ENCODE measurements at regions not wholly inside any gene's neighbourhood (a gene's known extent, or its start where the extent isn't known, plus 50 kb on each side); places are given as distances from the start of the nearest gene placed in this dataset.

DNA sequence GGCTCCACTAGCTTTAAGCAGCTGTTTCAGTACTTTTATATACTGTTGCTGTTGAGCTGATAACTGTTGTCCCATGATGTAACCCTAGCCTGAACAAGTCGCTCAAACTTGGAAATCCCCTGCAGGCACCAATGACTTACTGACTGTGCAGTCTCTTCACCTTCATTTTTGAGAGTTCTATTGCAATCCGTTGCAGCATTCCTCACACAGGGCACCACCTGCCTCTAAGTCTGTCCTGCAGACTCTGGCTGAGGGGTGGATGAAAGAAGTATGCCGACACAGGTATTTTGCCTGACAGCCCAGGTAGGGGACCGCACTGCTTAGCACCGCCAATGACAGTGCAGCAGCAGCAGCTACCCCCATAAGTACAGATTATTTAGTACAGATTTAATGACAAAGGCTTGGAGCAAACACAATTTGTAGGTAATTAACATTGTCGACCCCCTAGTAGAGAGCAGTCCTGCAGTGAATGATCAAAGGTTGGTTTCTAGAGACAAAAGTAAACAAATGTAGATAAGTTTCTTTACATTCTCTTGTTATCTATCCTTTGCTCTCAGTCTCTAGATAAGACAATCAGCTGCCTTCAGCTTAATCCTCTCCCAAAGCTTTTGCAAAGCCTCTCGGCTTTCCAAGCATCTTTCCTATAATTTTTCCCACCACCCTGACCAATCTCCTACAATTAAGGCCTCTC lies 205.0 kb downstream of the PABPC4L start:
- no peaks in the 10 kb centered on the region for H3K36me3 Mint-ChIP-seq (ENCODE audit: low read depth)
- peaks cover 11% of the 10 kb centered on the region for H3K9me3 Mint-ChIP-seq
- no peaks in the 10 kb centered on the region for H3K27me3 Mint-ChIP-seq
- H3K27ac Mint-ChIP-seq = no peak overlapping the region
- no peaks in the 10 kb centered on the region for H3K4me1 Mint-ChIP-seq
- CTCF ChIA-PET = no interaction called here
- DNase-seq = no peak
- POLR2A ChIA-PET = no interaction called here
- H3K4me3 Mint-ChIP-seq = no peak overlapping the region

DNA sequence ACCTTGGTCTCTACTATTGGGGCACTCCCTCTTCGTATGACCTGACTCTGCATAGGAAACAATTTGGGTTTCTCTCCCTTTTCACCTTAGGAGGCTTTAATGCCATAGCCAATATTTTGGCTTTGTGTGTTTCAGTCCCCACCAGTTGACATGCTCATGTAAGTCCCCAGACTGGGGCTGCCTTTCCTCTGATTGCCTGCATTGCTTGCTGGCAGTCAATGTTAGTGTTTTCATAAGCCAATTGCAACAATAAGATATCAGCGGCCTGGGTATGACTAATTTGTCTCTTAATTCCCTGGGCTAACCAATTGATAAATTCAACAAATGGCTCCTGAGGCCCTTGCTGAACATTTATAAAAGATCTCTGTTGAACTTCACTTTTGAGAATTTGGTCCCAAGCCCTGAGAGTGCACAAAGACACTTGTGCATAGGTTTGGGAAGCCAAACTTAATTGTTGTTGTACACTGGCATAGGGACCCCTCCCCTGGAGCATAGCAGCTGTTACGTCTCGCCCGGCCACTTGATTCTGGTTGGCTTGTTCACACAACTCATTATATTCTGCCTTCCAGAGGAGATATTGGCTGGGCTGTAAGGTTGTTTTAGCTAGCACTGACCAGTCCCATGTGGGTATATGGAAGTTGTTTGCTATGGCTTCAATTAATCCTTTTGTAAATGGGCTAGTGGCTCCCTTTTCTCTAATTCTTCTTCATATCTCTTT lies 206.2 kb downstream of the PABPC4L start:
- Mint-ChIP-seq H3K27ac (no peak overlapping the region), H3K9me3 (peaks cover 17% of the 10 kb centered on the region), H3K36me3 (ENCODE audit: low read depth) (no peaks in the 10 kb centered on the region), H3K4me3 (no peak overlapping the region), H3K27me3 (no peaks in the 10 kb centered on the region), H3K4me1 (no peaks in the 10 kb centered on the region)
- no peak for DNase-seq
- POLR2A ChIA-PET = no interaction called here
- CTCF ChIA-PET = no interaction called here

DNA sequence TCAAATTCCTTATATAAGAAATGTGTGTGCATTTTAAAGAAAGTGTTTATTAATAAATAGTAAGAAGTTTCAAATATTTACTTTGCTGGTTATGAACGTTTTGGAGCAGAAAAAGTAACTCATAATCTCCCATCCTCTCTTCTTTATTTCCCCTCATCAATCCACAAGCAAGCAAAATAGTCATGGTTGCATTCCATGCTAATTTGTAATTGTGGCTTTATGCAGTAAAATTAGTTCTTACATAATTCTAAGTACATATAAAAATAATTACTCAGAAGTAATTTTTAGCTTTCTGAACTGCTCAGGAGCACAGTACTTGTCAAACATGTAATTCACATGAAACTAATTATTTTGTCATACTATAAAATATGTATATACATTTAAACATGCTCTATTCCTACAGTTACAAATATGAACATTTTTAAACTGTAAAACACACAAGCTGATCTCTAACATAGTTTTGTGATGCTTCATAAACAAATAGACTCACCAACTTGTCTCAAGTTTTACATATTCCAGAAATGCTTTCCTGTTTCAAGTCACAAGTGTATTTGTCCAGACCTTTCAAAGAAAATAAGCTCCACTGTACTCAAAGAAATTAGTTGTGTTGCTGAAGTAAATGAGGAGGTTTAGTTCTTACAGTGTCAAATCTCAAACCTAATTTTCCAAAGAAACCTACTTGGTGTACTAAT lies 218.9 kb downstream of the PABPC4L start:
- DNase-seq = no peak
- H3K27ac Mint-ChIP-seq = no peak overlapping the region
- H3K4me3 Mint-ChIP-seq = no peak overlapping the region
- no peaks in the 10 kb centered on the region for H3K36me3 Mint-ChIP-seq (ENCODE audit: low read depth)
- peaks cover under 1% of the 10 kb centered on the region for H3K9me3 Mint-ChIP-seq
- no peaks in the 10 kb centered on the region for H3K4me1 Mint-ChIP-seq
- ChIA-PET CTCF (no interaction called here), POLR2A (no interaction called here)
- no peaks in the 10 kb centered on the region for H3K27me3 Mint-ChIP-seq

DNA sequence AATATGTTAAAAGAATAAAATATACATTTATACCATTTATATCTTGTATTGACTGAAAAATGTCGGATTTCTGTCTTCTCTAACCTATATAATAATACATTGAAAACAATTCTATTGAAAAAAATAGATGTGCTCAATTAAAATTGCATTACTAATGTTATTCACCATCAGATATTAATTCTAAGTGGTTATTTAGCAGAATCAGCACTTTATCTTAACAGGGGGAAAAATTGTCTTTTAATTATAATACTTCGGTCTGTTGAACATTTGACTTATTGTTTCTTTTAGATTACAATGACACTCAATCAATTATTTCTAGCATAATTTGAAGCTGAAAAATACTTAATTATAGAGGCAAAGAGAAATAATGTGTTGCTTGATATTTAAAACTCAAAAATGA lies 220.3 kb downstream of the PABPC4L start:
- Mint-ChIP-seq H3K9me3 (no peaks in the 10 kb centered on the region), H3K36me3 (ENCODE audit: low read depth) (no peaks in the 10 kb centered on the region), H3K27ac (no peak overlapping the region)

DNA sequence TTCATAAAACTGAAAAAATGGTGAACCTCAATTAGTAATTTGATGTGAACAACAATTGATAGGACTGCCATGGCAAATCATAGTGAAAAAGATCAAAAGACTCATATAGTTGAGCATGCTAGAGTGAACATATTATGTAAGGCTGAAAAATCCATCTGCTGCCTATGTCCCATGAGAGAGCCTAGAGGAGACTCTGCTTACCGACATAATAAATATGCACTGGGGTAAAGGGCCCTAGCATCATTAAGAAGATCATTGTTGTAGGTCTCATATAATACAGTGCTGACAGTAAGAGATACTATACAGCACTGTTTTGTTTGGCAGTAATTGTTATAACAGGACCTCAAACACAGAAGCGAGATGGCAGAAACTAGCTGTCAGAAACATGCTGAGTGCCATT lies 229.0 kb downstream of the PABPC4L start:
- no peak for DNase-seq
- ChIA-PET CTCF (no interaction called here), POLR2A (no interaction called here)
- Mint-ChIP-seq H3K36me3 (ENCODE audit: low read depth) (no peaks in the 10 kb centered on the region), H3K4me3 (no peak overlapping the region), H3K4me1 (no peaks in the 10 kb centered on the region), H3K9me3 (no peaks in the 10 kb centered on the region), H3K27me3 (no peaks in the 10 kb centered on the region), H3K27ac (no peak overlapping the region)

More for the DNA sequence above, 220.3 kb downstream of the PABPC4L start:
- no peaks in the 10 kb centered on the region for H3K27me3 Mint-ChIP-seq
- POLR2A ChIA-PET = no interaction called here
- no peak for DNase-seq
- no peaks in the 10 kb centered on the region for H3K4me1 Mint-ChIP-seq
- no peak overlapping the region for H3K4me3 Mint-ChIP-seq
- CTCF ChIA-PET = no interaction called here

DNA sequence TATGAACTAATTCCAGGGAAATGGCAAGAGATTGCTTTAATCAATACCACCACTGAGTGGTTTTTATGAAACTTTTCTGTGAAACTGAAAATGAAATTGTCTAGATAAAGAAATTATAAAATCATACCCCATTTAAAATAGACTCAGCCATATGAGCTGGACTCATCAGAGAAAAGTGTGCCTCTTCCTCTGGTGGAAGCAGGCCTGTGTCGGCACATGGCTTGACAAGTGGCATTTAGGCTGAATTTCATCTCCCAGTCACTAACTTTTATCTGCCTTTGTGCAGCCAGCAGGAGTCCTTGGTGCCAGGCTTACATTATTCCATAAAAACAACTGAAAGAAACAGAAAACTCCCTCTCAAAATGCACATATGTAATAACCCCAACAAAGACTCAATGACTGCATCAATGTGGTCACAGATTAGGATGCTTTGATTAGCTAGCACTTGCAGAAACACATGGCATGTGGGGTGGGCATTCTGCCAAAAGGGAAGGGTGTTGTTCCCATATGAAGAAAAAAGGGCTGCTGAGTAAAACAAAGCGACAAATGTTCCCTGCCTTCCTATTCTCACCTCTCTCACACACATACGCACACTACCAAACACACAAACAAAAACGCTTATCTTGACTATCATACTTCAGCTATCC lies 232.3 kb downstream of the PABPC4L start:
- H3K4me1 Mint-ChIP-seq = no peaks in the 10 kb centered on the region
- CTCF ChIA-PET = interaction anchor here (0.6 kb wide), 1 partner anchor 206 kb away, joined by 3 read pairs; no protein-coding TSS in a partner anchor
- no peaks in the 10 kb centered on the region for H3K27me3 Mint-ChIP-seq
- H3K27ac Mint-ChIP-seq = no peak overlapping the region
- POLR2A ChIA-PET = no interaction called here
- DNase-seq = no peak
- H3K9me3 Mint-ChIP-seq = peaks cover 4% of the 10 kb centered on the region
- no peaks in the 10 kb centered on the region for H3K36me3 Mint-ChIP-seq (ENCODE audit: low read depth)
- H3K4me3 Mint-ChIP-seq = no peak overlapping the region

DNA sequence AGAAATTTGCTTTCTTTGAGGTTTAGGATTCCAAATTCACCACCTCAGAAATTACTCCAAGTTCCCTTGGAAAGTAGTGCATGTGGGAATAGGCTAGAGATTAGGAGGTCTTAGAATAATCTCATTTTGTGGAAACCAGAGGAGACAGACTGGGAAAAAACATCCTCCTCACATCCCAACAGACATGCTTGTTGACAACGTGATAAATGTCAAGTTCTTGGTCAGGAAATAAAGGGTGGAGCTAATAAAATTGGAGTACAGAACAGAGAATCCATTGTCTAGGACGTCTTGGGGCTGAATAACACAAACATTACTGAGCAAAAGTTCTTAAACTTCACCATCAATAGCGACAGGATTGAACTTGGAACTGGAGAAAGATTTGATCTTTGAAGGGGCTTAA lies 233.4 kb downstream of the PABPC4L start:
- no peak for DNase-seq
- ChIA-PET POLR2A (no interaction called here), CTCF (no interaction called here)
- H3K4me3 Mint-ChIP-seq = no peak overlapping the region
- peaks cover 4% of the 10 kb centered on the region for H3K9me3 Mint-ChIP-seq
- H3K36me3 Mint-ChIP-seq (ENCODE audit: low read depth) = no peaks in the 10 kb centered on the region
- H3K27ac Mint-ChIP-seq = no peak overlapping the region
- no peaks in the 10 kb centered on the region for H3K27me3 Mint-ChIP-seq
- no peaks in the 10 kb centered on the region for H3K4me1 Mint-ChIP-seq

DNA sequence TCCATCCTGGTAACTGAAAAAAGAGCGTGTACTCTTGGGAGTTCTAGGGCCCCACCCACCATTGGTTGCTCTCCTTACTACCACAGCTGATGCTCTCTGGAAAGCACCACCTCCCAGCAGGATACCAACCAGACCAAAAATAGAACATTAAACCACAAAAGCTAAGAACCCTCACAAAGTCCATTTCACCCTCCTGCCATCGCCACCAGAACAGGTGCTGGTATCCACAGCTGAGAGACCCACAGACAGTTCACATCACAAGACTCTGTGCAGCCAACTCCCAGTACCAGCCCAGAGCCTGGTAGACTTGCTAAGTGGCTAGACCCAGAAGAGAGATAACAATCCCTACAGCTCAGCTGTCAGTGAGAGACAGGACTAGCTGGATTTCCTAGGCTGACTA lies 240.6 kb downstream of the PABPC4L start:
- Mint-ChIP-seq H3K36me3 (ENCODE audit: low read depth) (no peaks in the 10 kb centered on the region), H3K9me3 (peaks cover 14% of the 10 kb centered on the region), H3K27me3 (no peaks in the 10 kb centered on the region), H3K4me3 (no peak overlapping the region), H3K27ac (no peak overlapping the region), H3K4me1 (no peaks in the 10 kb centered on the region)
- DNase-seq = no peak
- ChIA-PET CTCF (no interaction called here), POLR2A (no interaction called here)

DNA sequence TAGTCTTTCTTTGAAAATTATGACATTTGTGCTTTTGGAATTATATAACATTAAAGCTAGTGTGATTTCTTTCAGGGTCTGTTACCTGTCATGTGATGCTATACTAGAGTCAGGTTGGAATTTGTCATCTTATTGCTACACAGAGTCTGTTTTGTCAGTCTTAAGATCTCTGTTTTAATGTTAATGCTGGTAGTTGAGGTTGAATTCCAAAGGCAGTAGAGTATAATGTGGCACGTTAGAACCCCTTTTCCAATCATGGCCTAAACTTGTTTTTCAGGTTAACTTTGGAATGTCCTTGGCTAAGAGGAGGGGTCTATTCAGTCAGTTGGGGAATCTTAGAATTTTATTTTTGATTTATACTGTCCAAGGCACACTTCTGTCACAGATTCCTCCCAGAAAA lies 258.5 kb downstream of the PABPC4L start:
- ChIA-PET POLR2A (no interaction called here), CTCF (no interaction called here)
- no peaks in the 10 kb centered on the region for H3K36me3 Mint-ChIP-seq (ENCODE audit: low read depth)
- no peak overlapping the region for H3K27ac Mint-ChIP-seq
- no peak for DNase-seq
- no peak overlapping the region for H3K4me3 Mint-ChIP-seq
- no peaks in the 10 kb centered on the region for H3K4me1 Mint-ChIP-seq
- H3K9me3 Mint-ChIP-seq = peaks cover 7% of the 10 kb centered on the region
- no peaks in the 10 kb centered on the region for H3K27me3 Mint-ChIP-seq

DNA sequence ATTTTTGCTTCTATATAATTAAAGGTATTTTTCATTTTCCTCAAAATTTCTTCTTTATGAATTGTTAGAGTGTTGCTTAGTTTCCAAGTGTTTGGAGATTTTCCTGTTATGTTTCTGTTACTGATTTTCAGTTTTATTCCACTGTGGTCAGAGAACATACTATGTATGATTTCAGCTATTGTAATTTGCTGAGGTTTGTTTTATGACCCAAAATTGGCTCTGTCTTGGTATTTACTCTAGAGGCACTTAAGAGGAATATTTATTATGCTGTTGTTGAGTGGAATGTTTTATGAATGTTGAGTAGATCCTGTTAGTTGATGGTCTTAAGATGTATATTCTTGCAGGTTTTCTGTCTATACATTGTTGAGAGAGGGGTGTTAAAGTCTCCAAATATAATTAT lies 263.5 kb downstream of the PABPC4L start:
- H3K27me3 Mint-ChIP-seq = no peaks in the 10 kb centered on the region

DNA sequence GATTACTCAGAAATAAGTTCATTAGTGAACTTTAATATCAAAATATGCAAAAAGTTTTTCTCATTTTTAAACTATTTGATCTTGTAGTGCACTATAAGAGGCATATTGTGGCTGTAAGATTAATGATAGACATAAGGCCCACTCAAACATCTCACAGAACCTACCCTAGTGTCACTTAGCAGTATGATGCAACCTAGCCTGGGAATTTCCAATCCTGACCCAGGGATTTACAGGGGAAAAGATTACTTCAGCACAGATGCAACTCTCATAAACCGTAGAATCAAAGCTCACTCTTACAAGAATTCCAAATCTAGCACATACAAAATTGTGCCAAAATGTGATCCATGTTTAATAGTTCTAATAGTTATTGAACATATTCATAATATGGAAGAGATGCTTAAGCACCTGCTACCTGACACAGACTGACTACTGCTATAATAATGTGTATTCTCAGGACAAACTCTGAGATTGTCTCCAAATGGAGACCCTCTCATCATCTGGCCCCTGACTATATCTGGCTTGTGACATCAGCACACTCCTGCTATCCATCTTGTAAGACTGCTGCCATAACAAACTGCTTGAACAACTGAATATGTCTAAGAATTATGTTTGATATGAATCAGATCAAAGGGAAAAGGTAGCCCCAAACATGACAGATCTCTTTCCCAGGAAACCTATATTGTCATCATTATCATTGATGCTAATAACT lies 271.9 kb downstream of the PABPC4L start:
- CTCF ChIA-PET = no interaction called here
- no peaks in the 10 kb centered on the region for H3K36me3 Mint-ChIP-seq (ENCODE audit: low read depth)
- H3K27ac Mint-ChIP-seq = no peak overlapping the region

More for the DNA sequence above, 263.5 kb downstream of the PABPC4L start:
- DNase-seq = no peak
- Mint-ChIP-seq H3K4me1 (no peaks in the 10 kb centered on the region), H3K27ac (no peak overlapping the region), H3K36me3 (ENCODE audit: low read depth) (no peaks in the 10 kb centered on the region), H3K9me3 (no peaks in the 10 kb centered on the region), H3K4me3 (no peak overlapping the region)
- ChIA-PET CTCF (interaction anchor here (1.7 kb wide), 1 partner anchor 10 kb away, joined by 3 read pairs; no protein-coding TSS in a partner anchor), POLR2A (no interaction called here)

DNA sequence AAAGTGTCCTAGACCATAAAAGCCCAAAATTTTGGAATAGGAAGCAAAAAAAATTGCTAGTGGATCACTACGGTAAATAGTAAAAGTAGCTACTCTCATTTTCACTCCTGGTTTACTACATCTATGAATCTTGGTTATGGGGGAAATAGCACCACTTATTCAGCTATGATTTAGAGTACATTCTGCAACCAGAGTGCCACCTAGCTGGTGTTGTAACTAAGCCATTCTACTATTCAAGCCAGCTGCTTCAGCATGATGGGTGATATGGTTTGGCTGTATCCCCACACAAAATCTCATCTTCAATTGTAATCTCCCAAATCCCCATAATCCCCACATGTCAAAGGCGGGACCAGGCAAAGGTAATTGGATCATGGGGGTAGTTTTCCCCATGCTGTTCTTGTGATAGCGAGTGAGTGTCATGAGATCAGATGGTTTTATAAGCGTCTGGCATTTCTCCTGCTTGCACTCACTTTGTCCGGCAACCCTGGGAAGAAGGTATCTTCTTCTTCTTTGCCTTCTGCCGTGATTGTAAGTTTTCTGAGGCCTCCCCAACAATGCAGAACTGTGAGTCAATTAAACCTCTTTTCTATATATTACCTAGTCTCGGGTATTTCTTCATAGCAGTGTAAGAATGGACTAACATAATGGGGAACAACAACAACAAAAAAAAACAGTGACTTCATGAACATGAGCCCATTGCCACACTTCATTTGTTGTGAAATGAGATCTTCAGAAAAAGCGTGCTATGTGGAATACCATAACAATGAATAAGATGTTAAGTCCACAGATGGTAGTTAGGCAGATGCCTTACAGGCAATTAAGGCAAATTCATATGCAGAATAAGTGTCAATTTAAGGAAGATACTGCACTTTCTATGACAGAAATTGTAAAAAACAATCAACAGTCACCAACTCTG lies 280.1 kb downstream of the PABPC4L start:
- ChIA-PET POLR2A (no interaction called here), CTCF (no interaction called here)
- Mint-ChIP-seq H3K4me1 (no peaks in the 10 kb centered on the region), H3K9me3 (no peaks in the 10 kb centered on the region), H3K36me3 (ENCODE audit: low read depth) (no peaks in the 10 kb centered on the region), H3K4me3 (no peak overlapping the region), H3K27ac (no peak overlapping the region), H3K27me3 (no peaks in the 10 kb centered on the region)
- no peak for DNase-seq

More for the DNA sequence above, 271.9 kb downstream of the PABPC4L start:
- H3K4me3 Mint-ChIP-seq = no peak overlapping the region
- no peaks in the 10 kb centered on the region for H3K4me1 Mint-ChIP-seq
- no peaks in the 10 kb centered on the region for H3K27me3 Mint-ChIP-seq
- no peak for DNase-seq
- POLR2A ChIA-PET = no interaction called here
- no peaks in the 10 kb centered on the region for H3K9me3 Mint-ChIP-seq
